T-helper 17 cell (primary cell): ENCODE measurements at regions not wholly inside any gene's neighbourhood (a gene's known extent, or its start where the extent isn't known, plus 50 kb on each side); places are given as distances from the start of the nearest gene placed in this dataset.

Experiments
- ATAC-seq: fragments of 150-1000 bp; cut with Tn5 transposase; 2 replicates; pipeline ENCODE4 v1.10.0; 2021; ENCODE audit warnings: mild to moderate bottlenecking, moderate library complexity
- DNase-seq, 3 donors: peaks; one replicate each; pipeline versions ENCODE4 v3.0.0 to v3.0.0-alpha.2; 2020 to 2021
- H3K9me3 ChIP-seq: one replicate; pipeline ENCODE4 v1.7.0; 2013; ENCODE audit warnings: low read length, mild to moderate bottlenecking; ENCODE audit not compliant: control insufficient read depth, poor library complexity, severe bottlenecking
- H3K27ac Mint-ChIP-seq: one replicate; pipeline ENCODE4 v1.8.0; 2022; ENCODE audit warnings: mild to moderate bottlenecking, moderate library complexity, mixed read lengths
- H3K27me3 Mint-ChIP-seq: one replicate; pipeline ENCODE4 v1.8.0; 2022; ENCODE audit warnings: mixed read lengths
- H3K36me3 Mint-ChIP-seq: one replicate; pipeline ENCODE4 v1.8.0; 2022; ENCODE audit warnings: low read depth, mixed read lengths
- H3K4me1 Mint-ChIP-seq: one replicate; pipeline ENCODE4 v1.8.0; 2022; ENCODE audit warnings: mild to moderate bottlenecking, mixed read lengths
- H3K4me3 Mint-ChIP-seq: one replicate; pipeline ENCODE4 v1.8.0; 2022; ENCODE audit warnings: mild to moderate bottlenecking, moderate library complexity, mixed read lengths

DNA sequence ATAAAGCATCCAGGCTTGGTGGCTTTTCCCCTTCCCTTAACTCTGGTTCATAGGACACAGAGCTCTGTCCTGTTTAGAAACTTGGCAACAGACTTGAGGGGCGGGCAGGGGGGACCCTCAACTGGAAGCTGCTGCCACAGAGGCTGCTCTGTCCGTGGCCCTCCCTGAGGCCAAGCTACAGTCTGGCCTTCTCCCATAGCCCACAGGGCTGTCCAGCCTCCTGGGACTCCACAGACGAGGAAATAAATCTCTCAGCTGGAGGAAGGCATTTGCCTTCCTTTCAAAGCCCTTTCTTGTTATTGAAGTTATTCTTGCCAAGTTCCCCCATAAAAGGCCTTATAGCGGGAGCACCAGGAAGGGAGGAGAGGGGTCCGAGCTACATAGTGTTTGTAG is 248.8 kb upstream of the TPM1 start:
- no peaks in the 10 kb centered on the region for H3K4me1 Mint-ChIP-seq
- no peak overlapping the region for H3K27ac Mint-ChIP-seq
- DNase-seq (no peak), ATAC-seq (no peak)
- H3K36me3 Mint-ChIP-seq: peaks cover 4% of the 10 kb centered on the region
- H3K27me3 Mint-ChIP-seq: peaks cover 64% of the 10 kb centered on the region
- no peaks in the 10 kb centered on the region for H3K9me3 ChIP-seq
- no peak overlapping the region for H3K4me3 Mint-ChIP-seq

DNA sequence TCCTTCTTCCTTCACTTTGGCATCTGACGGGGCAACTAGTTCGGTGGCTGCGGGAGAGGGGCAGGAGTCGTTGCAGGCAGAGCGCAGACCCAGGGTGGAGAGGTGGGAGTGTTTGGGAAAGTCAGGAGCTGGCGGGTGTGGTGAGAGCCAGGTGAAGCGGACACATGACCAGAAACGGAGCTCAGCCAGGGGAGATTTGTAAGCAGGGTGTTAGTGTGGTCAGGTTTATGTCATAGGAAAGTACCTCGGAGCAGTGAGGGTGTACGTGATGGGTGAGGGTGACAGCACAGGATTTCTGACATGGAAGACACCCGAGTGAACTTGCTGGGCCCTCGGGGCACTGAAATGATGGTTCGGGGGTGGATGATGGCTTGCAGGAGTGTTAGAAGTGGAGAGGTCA is 247.4 kb upstream of the TPM1 start:
- no peak overlapping the region for H3K27ac Mint-ChIP-seq
- H3K27me3 Mint-ChIP-seq: peaks cover 60% of the 10 kb centered on the region
- ATAC-seq (no peak), DNase-seq (no peak)
- H3K36me3 Mint-ChIP-seq: peaks cover 4% of the 10 kb centered on the region
- no peaks in the 10 kb centered on the region for H3K4me1 Mint-ChIP-seq
- no peaks in the 10 kb centered on the region for H3K9me3 ChIP-seq
- no peak overlapping the region for H3K4me3 Mint-ChIP-seq

DNA sequence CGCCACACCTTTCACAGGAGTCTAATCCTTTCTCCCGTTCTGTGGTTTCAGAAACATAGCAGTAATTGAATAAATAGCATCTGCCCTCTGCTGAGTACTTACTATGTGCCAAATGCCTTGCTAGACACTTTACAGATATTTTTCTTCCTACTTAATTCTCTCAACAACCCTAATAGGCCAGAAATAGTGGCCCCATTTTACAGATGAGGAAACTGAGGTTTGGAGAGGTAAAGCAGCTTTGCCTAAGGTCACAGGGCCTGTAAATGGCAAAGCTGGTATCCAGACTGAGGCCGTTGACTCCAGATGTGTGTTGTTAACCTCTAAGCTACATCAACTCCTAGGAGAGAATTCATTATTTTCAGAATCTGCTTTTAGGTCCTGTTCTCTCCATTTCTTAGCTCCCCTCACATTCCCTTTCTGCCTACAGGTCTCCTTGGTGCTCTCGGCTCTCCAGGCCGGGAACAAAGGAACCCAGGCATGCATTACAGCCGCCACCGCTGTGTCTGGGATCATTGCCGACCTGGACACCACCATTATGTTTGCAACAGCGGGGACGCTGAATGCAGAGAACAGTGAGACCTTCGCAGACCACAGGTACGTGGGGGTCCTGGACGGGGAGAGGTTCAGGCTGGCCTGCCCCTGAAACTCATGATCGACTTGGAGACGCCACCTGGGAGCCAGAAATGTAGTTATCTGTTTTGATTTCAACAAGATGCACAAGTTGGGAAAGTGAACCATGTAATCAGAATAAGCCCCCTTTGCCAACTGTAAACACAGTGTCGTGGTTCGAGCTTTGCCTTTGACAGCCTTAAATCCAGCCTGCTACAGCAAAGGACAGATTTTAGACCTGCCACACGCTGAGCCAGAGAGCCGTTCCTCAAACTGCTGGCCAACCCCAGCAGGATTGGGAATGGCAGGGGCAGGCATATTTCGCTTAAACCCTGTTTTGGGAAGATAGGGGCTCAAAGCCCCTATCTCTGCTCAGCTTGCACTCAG is 246.5 kb upstream of the TPM1 start:
- Mint-ChIP-seq H3K27me3 (peaks cover 52% of the 10 kb centered on the region), H3K27ac (no peak overlapping the region), H3K36me3 (peaks cover 4% of the 10 kb centered on the region), H3K4me3 (no peak overlapping the region), H3K4me1 (no peaks in the 10 kb centered on the region)
- ATAC-seq (no peak), DNase-seq (no peak)
- H3K9me3 ChIP-seq: no peaks in the 10 kb centered on the region

DNA sequence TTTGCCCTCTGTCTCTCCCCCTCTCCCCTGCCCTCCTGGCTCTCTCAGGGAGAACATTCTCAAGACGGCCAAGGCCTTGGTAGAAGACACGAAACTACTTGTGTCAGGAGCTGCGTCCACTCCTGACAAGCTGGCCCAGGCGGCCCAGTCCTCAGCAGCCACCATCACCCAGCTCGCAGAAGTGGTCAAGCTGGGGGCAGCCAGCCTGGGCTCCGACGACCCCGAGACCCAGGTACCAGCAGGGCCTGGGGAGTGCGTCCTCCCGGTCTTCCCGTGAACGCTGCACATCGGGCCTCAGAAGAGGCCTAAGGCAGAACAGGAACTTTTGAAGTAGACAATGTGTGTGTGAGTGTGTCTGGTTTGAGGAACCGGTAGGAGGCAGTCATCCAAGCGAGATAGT is 245.4 kb upstream of the TPM1 start:
- Mint-ChIP-seq H3K27me3 (peaks cover 44% of the 10 kb centered on the region), H3K36me3 (peaks cover 4% of the 10 kb centered on the region), H3K4me1 (no peaks in the 10 kb centered on the region), H3K4me3 (no peak overlapping the region), H3K27ac (no peak overlapping the region)
- no peaks in the 10 kb centered on the region for H3K9me3 ChIP-seq
- no peak for ATAC-seq
- DNase-seq: no peak

DNA sequence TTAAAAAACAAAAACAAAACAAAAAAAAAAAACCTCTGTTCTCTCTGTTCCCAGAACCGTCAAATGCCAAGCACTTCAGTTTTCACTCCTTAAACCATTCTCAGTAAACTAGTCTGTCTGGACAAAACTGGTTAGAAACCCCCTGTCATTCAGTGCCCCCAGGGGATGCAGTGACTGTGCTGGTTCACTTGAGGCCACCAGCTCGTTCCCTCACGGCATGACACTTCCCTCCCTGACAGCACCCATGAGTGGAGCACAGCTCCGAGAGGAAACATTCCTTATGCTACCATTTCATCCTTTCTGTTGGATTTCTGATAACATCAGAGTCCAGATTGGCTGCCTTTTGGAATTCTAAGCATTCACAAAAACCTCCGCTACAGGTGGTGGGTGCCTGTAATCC is 244.0 kb upstream of the TPM1 start:
- Mint-ChIP-seq H3K27me3 (peaks cover 44% of the 10 kb centered on the region), H3K4me3 (no peak overlapping the region), H3K27ac (no peak overlapping the region), H3K36me3 (peaks cover 4% of the 10 kb centered on the region), H3K4me1 (no peaks in the 10 kb centered on the region)
- no peaks in the 10 kb centered on the region for H3K9me3 ChIP-seq
- DNase-seq: no peak
- ATAC-seq: no peak

DNA sequence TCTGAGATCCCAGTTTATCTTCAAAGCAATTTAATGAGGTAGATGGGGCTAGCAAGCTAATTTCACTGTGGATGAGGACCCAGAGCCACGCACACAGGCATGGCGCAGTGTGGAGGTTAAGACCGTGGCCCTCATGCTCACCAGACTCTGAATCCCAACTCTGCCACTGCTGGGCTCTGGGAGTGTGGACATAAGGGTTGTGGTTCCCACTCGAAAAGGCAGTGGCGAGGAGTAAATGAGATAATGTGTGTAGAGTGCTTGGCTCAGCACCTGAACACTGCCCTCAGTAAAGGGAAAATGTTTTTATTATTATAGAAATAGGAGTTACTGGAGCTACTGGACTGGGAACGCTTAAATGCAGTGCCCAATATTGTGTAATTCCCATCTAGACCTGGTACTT is 243.5 kb upstream of the TPM1 start:
- Mint-ChIP-seq H3K4me1 (no peaks in the 10 kb centered on the region), H3K4me3 (no peak overlapping the region), H3K36me3 (peaks cover 4% of the 10 kb centered on the region)

DNA sequence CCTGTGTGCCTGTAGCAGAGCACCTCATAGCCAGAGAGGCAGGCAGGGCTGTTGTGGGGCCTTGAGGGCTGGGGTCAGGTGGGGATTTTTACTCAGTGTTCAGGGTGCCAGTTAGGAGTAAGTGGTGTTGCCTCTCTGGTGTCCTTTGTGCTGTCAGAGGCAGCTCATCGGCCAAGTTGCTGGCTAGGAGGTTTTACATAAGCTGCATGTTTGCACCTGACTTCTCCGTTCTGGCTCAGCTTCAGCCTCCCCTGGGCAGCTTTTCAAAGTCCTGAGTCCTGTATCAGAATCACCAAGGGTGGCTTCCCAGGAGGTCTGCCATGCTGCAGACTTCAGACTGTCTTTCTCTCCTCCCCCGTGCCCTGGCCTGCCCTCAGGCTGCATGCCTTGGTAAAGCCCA is 242.6 kb upstream of the TPM1 start:
- H3K27ac Mint-ChIP-seq: no peak overlapping the region
- H3K27me3 Mint-ChIP-seq: peaks cover 36% of the 10 kb centered on the region
- DNase-seq (no peak), ATAC-seq (no peak)
- H3K4me1 Mint-ChIP-seq: no peaks in the 10 kb centered on the region
- no peak overlapping the region for H3K4me3 Mint-ChIP-seq
- peaks cover 4% of the 10 kb centered on the region for H3K36me3 Mint-ChIP-seq
- H3K9me3 ChIP-seq: no peaks in the 10 kb centered on the region

More for the DNA sequence above, 243.5 kb upstream of the TPM1 start:
- H3K9me3 ChIP-seq: no peaks in the 10 kb centered on the region
- Mint-ChIP-seq H3K27ac (no peak overlapping the region), H3K27me3 (peaks cover 44% of the 10 kb centered on the region)
- no peak for DNase-seq
- no peak for ATAC-seq

DNA sequence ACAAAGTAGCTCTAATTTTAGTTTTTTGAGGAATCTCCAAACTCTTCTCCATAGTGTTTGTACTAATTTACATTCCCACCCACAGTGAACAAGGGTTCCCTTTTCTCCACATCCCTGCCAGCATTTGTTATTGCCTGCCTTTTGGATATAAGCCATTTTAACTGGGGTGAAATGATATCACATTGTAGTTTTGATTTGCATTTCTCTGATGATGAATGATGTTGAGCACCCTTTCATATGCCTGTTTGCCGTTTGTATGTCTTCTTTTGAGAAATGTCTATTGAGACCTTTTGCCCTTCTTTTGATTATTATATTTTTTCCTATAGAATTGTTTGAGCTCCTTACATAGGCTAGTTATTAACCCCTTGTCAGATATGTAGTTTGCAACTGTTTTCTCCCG is 239.9 kb upstream of the TPM1 start:
- DNase-seq (no peak), ATAC-seq (no peak)
- Mint-ChIP-seq H3K36me3 (peaks cover 2% of the 10 kb centered on the region), H3K27ac (no peak overlapping the region), H3K27me3 (peaks cover 25% of the 10 kb centered on the region), H3K4me1 (no peaks in the 10 kb centered on the region), H3K4me3 (no peak overlapping the region)
- H3K9me3 ChIP-seq: no peaks in the 10 kb centered on the region

DNA sequence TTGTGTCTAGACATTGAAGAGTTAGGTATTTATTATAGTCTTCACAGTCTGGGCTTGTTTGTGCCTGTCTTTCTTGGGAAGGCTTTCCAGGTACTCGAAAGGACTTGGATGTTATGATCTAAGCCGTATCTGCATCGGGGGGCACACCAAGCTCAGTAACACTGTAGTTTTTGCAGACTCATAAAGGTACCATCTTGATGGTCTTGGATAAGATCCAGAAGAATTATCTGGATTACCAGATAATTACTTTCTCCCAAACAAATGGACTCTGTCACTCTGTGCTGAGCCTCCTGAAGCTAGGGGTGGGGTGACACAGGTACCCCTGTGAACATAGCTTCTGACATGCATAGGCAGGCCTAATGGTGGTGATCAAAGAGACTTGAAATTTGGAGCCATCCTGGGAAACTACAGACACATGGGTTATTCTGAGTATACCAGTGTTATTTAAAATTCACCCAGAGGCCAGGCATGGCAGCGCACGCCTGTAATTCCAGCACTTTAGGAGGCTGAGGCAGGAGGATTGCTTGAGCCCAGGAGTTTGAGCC is 238.6 kb upstream of the TPM1 start:
- no peaks in the 10 kb centered on the region for H3K9me3 ChIP-seq
- no peak overlapping the region for H3K27ac Mint-ChIP-seq
- H3K27me3 Mint-ChIP-seq: peaks cover 23% of the 10 kb centered on the region
- H3K4me3 Mint-ChIP-seq: no peak overlapping the region
- H3K36me3 Mint-ChIP-seq: peaks cover 2% of the 10 kb centered on the region
- no peak for ATAC-seq
- H3K4me1 Mint-ChIP-seq: no peaks in the 10 kb centered on the region
- no peak for DNase-seq

DNA sequence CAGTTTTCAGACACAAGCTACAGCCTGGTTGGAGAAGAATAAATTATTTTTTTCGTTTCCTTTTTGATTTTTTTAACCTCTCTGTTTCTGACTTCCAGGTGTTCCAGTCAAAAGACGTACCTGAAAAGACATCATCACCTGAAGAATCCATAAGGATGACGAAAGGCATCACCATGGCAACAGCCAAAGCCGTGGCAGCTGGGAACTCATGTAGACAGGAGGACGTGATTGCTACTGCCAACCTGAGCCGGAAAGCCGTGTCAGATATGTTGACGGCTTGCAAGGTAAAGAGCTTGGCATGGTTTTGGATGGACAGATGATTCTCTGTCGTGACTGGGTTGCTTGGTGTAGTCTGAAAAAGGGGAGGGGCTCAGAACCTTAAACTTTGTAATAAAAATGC is 237.0 kb upstream of the TPM1 start:
- H3K27me3 Mint-ChIP-seq: peaks cover 27% of the 10 kb centered on the region

DNA sequence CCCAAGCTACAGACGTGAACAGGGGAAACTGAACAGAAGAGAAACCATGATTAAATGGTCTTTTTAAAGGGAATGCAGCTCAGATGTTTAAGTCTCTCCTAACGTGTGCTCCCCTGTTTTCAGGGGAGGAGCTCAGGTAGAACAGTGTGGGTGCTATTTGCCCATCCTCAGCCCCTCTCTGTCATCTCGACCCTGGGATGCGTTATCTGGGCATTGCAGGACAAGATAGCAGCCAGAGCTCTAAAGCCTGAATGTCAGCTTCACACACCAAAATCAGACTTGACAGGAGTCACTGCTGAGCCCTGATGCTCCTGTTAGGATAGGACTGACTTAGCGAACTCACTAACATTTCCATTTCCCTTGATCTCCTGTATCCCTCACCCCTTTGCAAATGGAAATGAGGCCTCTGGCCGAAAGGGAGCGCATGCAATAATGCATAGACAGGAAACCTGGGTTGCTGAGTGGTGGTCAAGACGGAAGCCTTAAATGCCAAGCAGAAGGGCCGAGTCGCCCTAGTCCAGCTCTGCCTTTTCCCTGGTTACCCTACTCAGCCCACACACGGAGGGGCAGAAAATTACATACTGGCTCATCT is 234.9 kb upstream of the TPM1 start:
- Mint-ChIP-seq H3K4me1 (no peaks in the 10 kb centered on the region), H3K36me3 (peaks cover 2% of the 10 kb centered on the region), H3K4me3 (no peak overlapping the region), H3K27ac (no peak overlapping the region), H3K27me3 (peaks cover 34% of the 10 kb centered on the region)
- ATAC-seq (no peak), DNase-seq (no peak)
- no peaks in the 10 kb centered on the region for H3K9me3 ChIP-seq

More for the DNA sequence above, 237.0 kb upstream of the TPM1 start:
- H3K9me3 ChIP-seq: no peaks in the 10 kb centered on the region
- H3K36me3 Mint-ChIP-seq: peaks cover 2% of the 10 kb centered on the region
- H3K4me3 Mint-ChIP-seq: no peak overlapping the region
- no peaks in the 10 kb centered on the region for H3K4me1 Mint-ChIP-seq
- no peak for DNase-seq
- no peak for ATAC-seq
- H3K27ac Mint-ChIP-seq: no peak overlapping the region

DNA sequence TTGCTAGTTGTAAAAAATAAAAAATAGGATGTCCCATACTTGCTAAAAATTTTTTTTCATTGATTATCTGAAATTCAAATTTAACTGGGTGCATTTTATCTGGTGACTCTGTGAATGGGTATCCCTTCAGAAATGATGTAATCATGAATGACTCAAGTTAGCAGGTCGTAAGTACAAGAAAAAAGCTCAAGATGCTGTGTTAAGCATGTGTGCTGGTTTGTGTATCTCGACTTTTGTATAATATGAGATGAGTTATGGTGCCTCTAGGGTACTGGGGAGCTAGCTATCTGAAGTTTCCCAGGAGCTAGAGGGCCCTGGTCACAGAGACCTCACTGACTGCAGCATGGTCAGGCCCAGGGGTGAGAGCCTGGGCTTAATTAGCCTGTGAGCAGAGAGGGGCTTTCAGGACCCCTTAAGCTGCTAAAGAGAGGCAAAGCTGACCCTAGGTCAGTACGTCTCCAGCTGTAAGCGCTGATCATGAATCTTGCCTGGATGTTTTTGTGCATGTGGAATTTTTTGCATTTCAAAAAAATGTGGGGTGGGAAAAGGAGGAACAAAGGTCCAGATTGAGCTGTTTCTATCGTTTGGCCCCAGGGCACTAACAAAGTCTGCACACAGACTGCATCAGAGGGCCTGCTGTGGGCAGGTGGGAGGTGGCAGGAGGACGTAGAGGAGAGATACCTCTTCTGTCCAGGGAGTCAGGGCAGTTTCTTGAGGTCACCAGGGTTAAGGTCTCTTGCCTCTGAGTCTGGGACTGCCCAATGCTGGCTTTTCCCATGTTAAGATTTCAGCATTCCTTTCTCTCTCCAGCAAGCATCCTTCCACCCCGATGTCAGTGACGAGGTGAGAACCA is 233.2 kb upstream of the TPM1 start:
- Mint-ChIP-seq H3K4me3 (no peak overlapping the region), H3K27me3 (peaks cover 23% of the 10 kb centered on the region), H3K27ac (no peak overlapping the region), H3K36me3 (peaks cover 2% of the 10 kb centered on the region), H3K4me1 (no peaks in the 10 kb centered on the region)
- no peaks in the 10 kb centered on the region for H3K9me3 ChIP-seq
- DNase-seq (no peak), ATAC-seq (no peak)

DNA sequence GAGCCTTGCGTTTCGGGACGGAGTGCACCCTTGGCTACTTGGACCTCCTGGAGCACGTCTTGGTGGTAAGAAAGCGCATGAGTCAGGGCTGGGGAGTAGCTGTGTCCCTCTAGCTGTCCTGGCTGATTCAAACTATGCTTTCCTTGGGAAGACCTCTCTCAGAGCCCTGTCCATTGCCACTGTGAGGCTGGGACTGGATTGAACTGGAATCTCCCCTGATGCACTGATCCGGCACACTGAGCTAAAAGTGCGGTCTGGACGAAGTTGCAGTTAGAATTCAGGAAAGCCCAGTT is 232.6 kb upstream of the TPM1 start:
- DNase-seq (no peak), ATAC-seq (no peak)
- no peak overlapping the region for H3K27ac Mint-ChIP-seq
- no peak overlapping the region for H3K4me3 Mint-ChIP-seq
- H3K36me3 Mint-ChIP-seq: peaks cover 2% of the 10 kb centered on the region
- H3K9me3 ChIP-seq: no peaks in the 10 kb centered on the region
- H3K4me1 Mint-ChIP-seq: no peaks in the 10 kb centered on the region
- peaks cover 23% of the 10 kb centered on the region for H3K27me3 Mint-ChIP-seq
